ENCODE measurements at regions not wholly inside any gene's neighbourhood (a gene's known extent, or its start where the extent isn't known, plus 50 kb on each side); places are given as distances from the start of the nearest gene placed in this dataset.

DNA sequence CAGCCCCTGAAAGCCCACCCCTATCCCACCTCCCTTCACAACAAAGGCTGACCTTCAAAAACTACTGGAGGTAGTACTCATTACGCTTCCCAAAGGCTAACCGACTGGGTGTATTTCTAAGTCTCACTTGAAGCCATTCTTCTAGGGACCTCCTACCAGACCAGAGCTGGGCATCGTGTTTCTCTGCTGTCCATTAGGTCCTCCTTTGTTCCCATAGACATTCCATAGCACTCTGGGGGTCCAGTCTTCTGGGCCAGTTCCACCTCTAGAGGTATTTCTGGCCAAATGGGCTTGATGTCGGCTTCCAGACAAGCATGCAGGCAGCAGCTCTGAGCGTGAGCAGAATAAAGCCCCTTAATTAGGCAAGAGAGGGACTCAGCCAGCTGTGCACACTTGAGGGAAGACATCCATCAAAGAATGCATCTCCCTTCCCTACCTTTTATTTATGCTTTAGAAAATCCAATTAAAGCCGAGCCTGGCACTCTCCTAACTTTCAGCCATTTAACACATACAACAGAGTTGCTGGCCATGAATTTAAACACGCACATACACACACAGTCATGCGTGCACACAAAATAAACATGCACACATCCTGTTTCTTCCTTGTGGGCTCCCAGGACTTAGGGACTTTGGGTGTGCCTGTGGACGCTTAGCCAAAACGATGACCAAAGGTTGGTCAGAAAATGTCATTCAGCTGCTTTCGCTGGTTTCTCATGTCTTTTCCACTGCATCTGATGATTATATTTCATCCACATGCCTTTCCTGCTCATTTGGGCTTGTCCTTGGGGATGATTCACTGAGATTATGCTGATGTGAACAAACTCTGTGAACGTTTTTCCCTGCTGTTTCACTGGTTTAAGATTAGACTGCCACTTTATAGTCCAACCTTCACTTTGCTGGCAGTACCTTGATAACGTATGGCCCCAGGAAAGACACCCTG lies 362.0 kb upstream of the NFE2L3 start:
- no peak for DNase-seq

DNA sequence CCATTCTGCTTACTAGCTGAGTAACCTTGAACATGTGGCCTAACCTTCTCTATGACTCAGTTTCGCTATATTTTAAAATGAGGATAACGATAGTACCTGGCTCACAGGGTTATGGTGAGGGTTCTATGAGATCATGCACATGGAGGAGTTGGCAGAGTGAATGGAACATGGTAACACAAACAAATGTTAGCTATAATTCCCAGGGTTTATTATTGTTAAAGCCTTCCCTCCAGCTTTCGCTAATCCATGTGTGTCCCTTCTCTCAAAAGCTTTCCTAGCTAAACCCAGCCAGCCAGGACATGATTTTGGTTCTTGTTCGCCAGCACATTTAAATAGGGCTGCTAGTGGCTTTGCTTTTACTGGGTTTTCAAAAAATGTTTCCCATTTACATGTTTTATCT lies 361.0 kb upstream of the NFE2L3 start:
- DNase-seq: no peak

DNA sequence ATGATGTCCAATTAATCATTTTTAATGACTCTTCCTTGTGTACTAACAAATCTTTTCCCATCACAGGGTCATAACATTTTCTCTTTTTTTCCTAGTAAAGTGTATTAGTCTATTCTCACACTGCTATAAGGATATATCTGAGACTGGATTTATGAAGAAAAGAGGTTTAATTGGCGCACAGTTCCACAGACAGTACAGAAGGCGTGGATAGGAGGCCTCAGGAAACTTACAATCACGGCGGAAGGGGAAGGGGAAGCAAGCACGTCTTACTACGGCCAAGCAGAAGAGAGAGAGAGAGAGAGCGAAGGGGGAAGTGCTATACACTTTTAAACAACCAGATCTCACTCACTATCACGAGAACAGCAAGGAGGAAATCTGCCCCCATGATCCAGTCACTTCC lies 359.4 kb upstream of the NFE2L3 start:
- no peak for DNase-seq

DNA sequence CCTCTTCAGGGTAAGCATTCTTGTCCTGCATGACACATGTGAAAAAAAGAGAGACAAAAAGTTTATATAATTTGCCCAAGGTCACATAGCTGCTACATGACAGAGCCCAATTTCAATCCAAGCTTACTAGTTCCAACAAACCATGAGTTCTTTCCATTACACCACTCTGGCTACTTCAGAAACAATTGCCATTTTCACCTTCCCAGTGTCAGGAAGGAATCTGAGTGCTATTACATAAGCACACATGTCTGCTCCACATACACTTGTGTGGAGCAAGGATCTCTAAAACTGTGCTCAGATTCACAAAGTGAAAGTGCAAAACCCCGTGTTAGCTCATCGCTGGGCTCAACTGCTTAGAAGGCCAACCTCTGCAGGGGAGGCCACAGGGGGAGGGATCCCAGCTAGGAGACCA lies 356.2 kb upstream of the NFE2L3 start:
- no peak for DNase-seq

DNA sequence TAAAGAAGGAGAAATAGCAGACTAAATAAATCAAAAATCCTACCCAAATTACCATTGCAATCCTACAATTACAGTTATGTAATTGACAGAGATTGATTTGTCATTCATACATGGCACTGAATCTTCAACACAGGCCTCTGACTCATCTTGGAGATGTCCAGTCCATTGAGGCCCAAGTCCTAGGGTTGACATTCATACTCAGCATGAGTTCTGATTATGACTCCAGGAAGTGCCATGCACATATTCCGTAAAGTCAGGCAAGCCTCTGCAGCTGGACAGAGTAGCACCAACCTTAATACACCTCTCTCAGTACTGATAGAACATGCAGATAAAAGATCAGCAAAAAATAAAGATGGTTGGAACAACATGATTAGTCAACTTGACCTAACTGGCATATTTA lies 353.7 kb upstream of the NFE2L3 start:
- DNase-seq: no peak

DNA sequence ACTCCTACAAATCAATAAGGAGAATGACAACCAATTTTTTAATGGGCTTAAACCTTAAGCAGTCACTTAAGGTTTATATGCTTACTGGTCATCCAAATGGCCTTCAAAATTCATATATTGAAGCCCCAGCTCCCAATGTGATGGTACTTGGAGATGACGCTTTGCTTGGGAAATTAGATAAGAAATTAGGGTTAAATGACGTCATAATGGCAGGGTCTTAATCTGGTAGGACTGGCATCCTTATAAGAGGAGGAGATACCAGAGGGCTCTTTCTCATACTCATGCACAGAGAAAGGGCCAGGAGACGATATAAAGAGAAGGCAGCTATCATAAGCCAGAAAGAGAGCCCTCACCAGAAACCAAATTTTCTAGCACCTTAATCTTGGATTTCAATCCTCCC lies 350.8 kb upstream of the NFE2L3 start:
- DNase-seq: no peak

DNA sequence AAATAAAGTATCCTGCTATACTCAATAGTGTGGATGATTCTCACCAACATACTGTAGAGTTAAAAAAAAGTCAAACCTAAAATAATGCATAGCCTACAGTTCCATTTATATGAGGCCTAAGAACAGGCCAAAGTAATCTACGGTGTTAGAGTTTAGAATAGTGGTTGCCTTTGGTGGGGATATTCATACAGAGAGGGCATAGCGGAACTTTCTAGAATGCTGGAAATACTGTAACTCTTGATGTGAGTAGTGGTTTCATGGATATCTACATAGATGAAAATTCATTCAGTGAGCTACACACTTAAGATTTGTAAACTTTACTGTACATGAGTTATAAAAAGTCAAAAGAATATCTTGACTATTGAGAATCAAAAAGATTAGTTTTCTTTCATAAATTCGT lies 349.9 kb upstream of the NFE2L3 start:
- peak in 1 of 5 donors; percentile 3 for DNase-seq

DNA sequence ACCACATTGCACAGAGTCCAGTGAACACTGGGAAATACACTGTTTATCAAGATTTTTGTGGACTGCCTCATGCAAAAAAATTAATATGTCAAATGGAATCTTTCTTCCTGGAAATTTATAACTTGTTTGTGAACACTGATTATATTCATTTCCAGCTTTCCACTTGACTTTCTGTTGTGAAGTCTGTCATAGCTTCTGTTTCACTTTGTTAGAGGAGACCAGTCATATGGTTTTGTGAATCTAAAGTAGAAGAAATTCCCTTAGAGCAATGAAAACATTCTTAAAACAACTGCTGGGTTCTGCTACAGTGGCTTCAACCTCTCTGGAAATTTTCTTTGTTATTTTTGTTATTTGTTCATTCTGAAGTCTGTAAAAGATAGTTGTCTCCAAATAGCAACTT lies 349.5 kb upstream of the NFE2L3 start:
- peak in 1 of 5 donors; percentile 27 for DNase-seq

DNA sequence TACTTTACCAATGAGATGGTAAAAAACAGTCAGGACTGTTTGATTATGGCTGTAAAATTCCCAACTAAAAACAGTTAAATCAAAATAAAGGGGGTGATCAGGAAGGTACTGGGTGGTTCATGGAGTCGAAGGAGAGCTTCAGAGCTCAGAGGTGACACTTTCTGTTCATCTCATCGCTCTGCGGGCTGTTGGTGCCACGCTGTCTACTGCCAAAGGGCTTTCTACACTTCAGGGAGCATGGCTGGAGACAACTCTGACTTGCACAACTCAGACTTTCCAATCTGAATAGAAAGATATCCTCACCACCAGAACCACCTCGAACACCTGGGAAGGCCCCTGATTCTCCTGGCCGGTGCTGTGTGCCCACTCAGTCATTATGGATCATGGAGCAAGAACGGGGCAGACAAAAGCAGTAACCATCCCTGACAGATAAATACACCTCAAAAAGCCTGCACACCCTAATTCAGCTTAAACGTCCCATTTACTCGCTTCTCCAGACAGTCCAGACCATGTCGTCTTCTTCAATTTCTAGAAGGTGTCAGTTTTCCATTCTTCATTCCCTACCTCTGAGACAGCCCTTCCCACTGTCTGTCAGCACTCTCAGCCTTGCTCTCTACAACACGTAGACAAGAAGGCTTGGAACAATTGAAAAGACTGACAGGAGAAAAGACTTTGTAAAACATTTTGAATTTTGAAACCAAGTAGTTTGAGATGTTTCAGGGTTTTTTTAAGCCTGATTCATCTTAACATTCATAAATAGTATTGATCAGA lies 348.7 kb upstream of the NFE2L3 start:
- DNase-seq: peak in 1 of 5 donors; percentile 14

DNA sequence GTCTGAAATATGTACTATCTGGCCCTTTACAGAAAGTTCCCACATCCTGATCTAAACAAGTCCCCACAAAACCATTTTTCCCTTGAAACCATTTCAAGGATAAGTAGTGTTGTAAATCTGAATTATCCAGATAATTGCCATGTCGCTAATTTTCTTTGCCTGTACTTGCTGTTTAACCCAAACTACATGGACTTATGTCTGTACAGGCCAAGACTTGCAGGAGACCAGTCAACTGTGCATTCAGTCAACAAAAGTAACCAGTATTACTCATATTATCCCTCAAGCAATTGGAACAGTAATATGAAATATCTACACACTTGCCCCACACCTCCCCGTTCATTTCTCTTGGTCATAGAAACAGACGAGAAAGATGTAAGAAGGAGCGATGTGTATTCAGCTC lies 347.8 kb upstream of the NFE2L3 start:
- no peak for DNase-seq

DNA sequence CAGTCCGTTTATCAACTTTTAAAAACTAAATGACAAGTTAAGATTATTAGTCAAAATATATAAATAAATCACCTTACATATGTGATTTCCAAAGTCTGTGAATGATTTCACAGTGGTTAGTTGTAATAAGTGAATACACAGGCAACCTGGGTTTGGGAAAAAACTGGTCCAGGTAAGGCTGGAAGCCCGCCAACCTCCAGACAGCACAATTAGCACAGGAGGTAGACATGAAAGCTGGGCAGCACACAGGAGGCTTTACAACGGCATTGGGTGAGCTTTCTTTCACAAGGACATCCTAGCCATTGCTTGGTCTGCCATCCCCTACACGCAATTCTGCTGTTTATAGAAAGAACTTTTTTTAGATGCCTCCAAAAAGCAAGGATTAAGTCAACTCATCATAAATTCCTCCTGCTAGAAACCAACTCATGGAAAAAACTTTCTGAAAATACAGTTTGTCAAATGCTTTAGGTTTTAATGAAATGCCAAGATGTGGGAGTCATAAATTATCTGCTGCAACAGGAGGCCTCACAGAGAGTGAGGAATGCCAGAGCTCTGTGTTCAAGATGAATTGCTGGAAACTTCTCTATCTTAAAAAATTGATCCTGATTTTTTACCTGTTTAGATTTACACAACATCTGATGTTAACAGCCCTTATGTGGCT lies 346.8 kb upstream of the NFE2L3 start:
- DNase-seq: no peak

DNA sequence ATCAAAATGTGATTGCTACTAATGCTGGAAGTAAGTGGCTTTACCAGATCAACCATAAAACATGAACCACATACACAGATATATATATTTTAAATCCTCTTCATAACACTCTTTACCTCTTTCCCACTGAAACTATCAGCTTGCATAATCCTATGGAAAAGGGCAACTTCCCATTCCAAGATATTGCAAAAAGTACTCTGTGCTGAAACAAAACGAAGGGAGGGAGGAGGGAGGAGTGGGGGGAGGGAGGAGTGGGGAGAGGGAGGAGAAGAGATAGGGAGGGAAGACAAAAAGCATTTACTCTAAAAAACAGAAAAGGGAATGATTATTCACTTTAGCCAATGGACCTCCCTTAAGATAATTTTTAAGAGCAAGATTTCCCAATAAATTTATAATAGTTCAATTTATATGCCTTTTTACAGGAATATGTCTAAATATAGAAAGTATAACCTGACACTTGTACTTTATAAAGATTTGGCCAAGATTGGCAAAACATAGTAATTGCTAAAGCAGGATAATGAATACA lies 344.8 kb upstream of the NFE2L3 start:
- DNase-seq: no peak

DNA sequence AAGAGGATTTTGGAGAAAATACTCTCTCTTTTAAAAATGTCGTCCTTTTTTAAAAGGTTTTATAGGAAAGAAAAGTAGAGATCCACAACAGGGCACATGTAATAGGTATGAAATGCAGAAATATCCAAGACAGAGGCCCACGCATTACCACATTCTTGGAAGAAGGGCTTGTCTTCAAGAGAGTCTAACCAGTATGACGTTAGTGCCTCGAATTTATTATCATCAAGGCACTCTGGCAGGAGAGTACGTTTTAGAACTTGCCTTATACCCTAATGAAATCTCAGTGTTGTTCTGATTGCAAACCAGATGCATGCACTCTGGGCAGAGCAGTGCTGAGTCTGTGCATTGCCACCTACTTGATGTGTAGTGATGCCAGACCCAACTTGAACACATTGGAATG lies 342.6 kb upstream of the NFE2L3 start:
- DNase-seq: no peak

DNA sequence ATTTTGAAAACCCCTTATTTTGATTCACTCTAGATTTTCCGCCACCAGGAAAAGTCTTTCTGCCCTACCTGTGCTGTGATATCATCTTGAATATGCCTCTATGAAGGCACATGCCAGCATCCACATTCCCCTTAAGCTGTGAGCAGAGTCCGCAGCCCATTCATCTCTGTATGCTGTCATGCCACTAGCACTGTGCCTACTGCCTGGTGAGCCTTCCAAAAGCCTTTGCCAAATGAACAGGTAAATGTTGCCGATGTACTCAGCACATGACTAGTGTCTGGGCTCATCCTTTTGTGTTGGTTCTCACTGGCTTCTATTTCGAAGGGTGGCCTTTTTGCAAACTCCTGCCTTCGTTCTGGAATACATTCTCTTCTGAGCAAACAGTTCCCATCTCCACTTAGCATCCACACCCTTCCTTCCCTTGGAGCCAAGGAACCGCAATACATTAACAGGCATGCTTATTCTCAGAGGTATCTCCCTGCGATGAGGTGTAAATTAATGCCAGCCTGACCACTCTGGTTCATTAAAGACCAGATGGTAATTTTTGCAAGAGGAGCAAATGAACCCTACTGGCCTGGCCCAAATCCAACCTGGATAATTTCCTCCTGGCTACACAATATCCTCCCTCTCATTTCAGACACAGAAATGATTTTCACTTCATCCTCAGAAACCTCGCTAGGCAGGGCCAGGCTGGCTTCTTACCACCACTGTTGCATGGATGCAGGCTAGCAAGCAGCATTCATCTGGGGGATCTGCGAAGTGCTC lies 339.7 kb upstream of the NFE2L3 start:
- DNase-seq: no peak

DNA sequence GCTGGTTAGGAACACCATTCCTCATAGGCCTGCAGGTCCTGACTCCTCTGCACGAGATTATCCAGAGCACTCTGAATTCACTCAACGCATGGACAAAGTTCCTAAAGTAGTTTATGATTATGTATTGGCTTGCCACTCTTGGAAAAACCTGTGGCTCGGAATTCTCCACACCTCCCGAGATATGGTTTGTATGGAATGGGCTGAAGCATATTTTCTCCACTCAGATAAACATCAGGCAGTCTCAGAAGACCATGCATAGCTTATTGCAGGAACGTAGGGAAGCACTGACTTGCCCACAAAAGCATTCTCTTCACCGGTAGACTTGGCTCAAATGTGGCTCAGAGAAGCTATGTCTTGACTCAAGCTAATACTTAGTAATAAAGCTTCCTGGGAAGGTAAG lies 338.6 kb upstream of the NFE2L3 start:
- DNase-seq: no peak

DNA sequence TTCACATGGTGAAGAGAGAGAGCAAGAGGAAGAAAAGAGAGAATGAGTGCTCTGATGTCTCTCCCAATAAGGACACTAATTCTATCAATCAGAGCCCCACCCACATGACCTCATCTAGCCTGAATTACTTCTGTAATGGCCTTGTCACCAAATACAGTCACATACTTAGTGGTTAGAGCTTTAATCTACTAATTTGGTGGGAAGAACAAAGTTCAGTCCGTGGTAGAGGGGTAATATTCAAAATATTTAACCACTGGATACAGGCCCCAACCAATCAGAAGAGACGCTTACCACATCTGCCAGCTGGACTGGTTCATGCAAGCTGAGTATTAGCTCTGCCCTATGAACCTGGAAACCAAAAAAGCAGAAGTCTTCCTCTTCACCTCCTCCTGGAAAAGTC lies 336.3 kb upstream of the NFE2L3 start:
- no peak for DNase-seq

DNA sequence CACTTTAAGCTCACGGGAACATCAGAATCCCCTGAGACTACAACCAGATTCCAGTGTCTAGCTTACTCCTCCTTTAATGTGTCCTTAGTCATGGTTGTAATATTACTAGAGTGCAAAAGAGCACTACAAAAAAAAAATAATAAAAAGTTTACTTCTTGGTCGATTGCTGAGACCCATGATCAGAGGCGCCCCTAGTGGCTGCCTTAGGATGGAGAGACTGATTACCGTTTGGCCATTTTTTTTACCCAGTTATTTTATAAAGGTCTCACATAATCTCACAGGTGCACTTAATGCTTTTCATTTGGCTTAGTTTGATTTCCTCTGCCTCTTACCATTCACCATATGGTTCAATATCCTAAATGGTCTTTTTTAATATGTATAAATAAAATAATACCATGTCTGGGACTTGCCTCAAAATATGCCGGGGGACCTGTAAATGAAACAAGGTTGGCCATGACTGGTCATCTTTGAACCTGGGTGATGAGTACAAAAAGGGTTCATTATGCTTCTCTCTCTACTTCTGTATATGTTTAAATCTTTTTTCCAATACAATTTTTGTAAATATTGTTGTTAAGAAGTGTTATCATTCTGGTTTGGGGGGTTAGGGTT lies 331.5 kb upstream of the NFE2L3 start:
- no peak for DNase-seq

DNA sequence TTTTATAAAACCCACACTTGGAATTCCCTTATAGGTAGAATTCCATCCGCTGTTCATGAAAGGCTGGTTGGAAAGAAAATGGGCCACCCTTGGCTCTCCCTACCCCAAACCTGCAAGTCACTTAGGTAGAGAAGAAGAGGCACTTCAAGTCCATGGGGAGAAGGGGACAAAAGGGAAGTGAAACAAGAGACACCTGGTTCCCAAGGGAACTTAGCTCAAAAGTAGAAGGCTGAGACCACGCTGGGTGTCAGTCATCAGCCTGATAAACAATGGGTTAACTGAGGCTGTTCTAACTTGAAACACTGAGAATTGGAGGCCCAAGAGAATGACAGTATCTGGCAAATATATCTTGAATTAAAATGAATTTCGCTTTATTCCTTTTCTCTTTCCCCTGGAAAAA lies 330.8 kb upstream of the NFE2L3 start:
- no peak for DNase-seq

DNA sequence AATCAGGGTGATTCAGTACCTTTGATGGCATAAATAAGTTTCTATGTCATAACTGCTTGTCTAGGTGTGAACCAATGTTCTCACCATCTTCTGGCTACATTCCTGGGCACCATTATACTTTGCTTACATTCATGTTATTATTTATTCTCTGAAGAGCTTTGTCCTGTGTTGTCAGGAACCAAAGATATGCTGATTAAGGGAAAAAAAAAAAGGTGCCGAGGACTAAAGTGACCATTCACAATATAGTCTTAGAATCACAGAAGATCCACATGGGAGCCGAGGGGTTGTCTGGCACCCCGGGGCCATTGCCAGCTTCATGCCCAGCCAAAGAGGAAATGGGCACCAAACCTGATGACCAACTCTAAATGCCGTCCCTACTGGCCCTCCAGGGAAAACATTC lies 329.2 kb upstream of the NFE2L3 start:
- no peak for DNase-seq

DNA sequence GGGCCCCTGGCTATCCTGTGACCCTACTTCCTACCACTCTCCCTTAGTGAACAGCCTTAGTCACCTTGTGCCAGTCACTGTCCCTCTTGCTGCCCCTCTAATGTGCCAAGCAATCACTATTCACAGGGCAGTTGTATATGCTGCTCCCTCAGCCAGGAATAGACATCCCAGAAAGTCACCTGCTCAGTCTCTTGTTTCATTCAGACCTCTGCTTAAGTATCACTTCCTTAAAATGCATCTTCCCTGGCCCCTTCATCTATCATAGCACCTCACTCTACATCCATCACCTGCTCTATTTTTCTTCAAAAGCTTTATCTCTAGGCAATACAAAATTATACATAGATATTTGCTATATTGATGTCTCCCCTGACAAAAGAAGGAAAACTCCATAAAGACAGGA lies 328.4 kb upstream of the NFE2L3 start:
- DNase-seq: no peak

DNA sequence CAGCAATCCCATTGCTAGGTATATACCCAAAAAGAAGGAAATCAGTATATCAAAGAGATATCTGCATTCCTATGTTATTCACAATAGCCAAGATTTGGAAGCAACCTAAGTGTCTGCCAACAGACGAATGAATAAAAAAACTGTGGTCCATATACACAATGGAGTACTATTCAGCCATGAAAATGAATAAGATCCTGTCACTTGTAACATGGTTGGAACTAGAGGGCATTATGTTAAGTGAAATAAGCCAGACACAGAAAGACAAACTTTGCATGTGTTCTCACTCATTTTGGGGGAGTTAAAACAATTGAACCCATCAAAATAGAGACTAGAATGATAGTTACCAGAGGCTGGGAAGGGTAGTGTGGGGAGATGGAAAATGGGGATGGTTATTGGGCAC lies 323.5 kb upstream of the NFE2L3 start:
- no peak for DNase-seq

DNA sequence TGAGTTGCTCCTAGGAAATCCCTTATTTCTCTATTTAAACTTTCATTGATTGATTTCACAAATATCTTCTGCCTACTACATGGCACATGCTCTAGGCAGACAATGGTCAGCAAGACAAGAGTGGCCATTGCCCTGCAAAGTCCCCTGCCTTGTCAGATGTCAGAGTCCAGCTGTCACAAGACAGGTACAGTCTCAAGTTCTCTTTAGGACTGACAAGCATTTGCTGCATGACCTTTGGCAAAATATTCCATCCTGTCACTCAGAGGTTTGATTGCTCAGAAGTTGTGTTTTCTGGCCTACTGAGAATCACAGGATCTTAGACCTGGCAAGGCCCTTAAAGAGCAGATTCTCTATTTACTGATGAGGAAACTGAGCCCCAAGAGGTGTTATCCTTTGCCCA lies 322.3 kb upstream of the NFE2L3 start:
- DNase-seq: no peak
